ENCODE measurements at regions not wholly inside any gene's neighbourhood (a gene's known extent, or its start where the extent isn't known, plus 50 kb on each side); places are given as distances from the start of the nearest gene placed in this dataset.

GRCh38 chr2:37564356-37564755, 107.1 kb downstream of the CDC42EP3 start:
- Histone ChIP-seq H3K4me3 (ENCODE audit: control insufficient read depth in 1 of 2, extremely low read depth in 1 of 2, low read length in 1 of 2) (no peak overlapping the region), H3K36me3 (ENCODE audit: control insufficient read depth in 2 of 2, extremely low read depth in 1 of 2, insufficient read depth in 1 of 2, low read length in 1 of 2) (no peaks in the 10 kb centered on the region), H3K27me3 (replicated peaks in 1 of 2; ENCODE audit: control insufficient read depth in 2 of 2, extremely low read depth in 1 of 2, insufficient read depth in 2 of 2, low read length in 1 of 2) (no peaks in the 10 kb centered on the region), H3K27ac (ENCODE audit: low read length) (no peak overlapping the region), H3K4me1 (ENCODE audit: control insufficient read depth in 1 of 2, extremely low read depth in 1 of 2, insufficient read depth in 2 of 2, low read length in 2 of 2) (peaks cover 0 to 13% of the 10 kb centered on the region in 2 experiments), H3K9me3 (no peaks in the 10 kb centered on the region)
- ChIA-PET POLR2A (no interaction called here), CTCF (no interaction called here)
- 98% methylated on average over 5 of the region's 7 CpGs for WGBS (ENCODE audit: insufficient coverage)
- Mint-ChIP-seq H3K4me1 (peaks cover 18 to 30% (median 29%) of the 10 kb centered on the region in 3 donors), H3K4me3 (no peak overlapping the region), H3K9me3 (no peaks in the 10 kb centered on the region), H3K27me3 (no peaks in the 10 kb centered on the region), H3K36me3 (no peaks in the 10 kb centered on the region), H3K27ac (no peak overlapping the region)
- no peak for ATAC-seq (replicated peaks in 1 of 4)
- no peak for DNase-seq

DNA sequence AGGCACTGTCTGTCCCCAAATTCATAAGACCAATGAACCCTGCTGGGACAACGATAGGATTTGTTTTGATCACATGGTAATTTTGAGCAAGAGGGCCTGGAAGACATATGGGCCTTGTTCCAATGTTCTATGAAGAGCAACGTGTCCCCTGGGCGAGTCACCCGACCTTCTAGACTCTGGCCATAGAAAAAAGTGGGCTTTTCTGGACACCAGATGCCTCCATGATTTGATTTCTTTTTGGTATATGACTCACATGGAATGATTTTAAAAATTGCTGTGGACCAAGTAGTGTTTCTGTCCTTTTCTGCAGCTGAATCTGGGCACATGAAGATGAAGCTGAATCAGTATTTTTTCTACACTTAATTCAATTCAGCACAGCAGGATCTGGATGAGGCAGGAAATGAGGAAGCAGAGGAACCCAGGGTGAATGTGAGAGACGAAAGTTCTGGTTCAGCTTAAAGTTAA, 104.9 kb downstream of the CDC42EP3 start:
- Mint-ChIP-seq H3K4me3 (no peak overlapping the region), H3K4me1 (peaks cover 18 to 39% (median 33%) of the 10 kb centered on the region in 3 donors), H3K9me3 (no peaks in the 10 kb centered on the region), H3K27ac (no peak overlapping the region), H3K27me3 (no peaks in the 10 kb centered on the region), H3K36me3 (no peaks in the 10 kb centered on the region)
- POLR2A ChIA-PET = interaction anchor here in 1 of 2 donors (0.7 kb wide), 1 partner anchor 31 kb away, joined by 3 read pairs; no protein-coding TSS in a partner anchor
- no peak for ATAC-seq (replicated peaks in 1 of 4)
- Histone ChIP-seq H3K36me3 (ENCODE audit: control insufficient read depth in 2 of 2, extremely low read depth in 1 of 2, insufficient read depth in 1 of 2, low read length in 1 of 2) (no peaks in the 10 kb centered on the region), H3K9me3 (no peaks in the 10 kb centered on the region), H3K27me3 (replicated peaks in 1 of 2; ENCODE audit: control insufficient read depth in 2 of 2, extremely low read depth in 1 of 2, insufficient read depth in 2 of 2, low read length in 1 of 2) (no peaks in the 10 kb centered on the region), H3K4me1 (ENCODE audit: control insufficient read depth in 1 of 2, extremely low read depth in 1 of 2, insufficient read depth in 2 of 2, low read length in 2 of 2) (peaks cover 0 to 12% of the 10 kb centered on the region in 2 experiments), H3K4me3 (ENCODE audit: control insufficient read depth in 1 of 2, extremely low read depth in 1 of 2, low read length in 1 of 2) (no peak overlapping the region), H3K27ac (ENCODE audit: low read length) (no peak overlapping the region)
- DNase-seq = no peak
- CTCF ChIA-PET = no interaction called here
- WGBS (ENCODE audit: insufficient coverage) = 90% methylated on average over 4 of the region's 5 CpGs

GRCh38 chr2:37568565-37568964, 102.9 kb downstream of the CDC42EP3 start:
- 56% methylated on average over 1 of the region's 2 CpGs for WGBS (ENCODE audit: insufficient coverage)
- H3K27me3 Mint-ChIP-seq = no peaks in the 10 kb centered on the region
- no peak overlapping the region for H3K4me3 Mint-ChIP-seq
- Histone ChIP-seq H3K9me3 (no peaks in the 10 kb centered on the region), H3K27me3 (replicated peaks in 1 of 2; ENCODE audit: control insufficient read depth in 2 of 2, extremely low read depth in 1 of 2, insufficient read depth in 2 of 2, low read length in 1 of 2) (no peaks in the 10 kb centered on the region), H3K27ac (ENCODE audit: low read length) (no peak overlapping the region), H3K36me3 (ENCODE audit: control insufficient read depth in 2 of 2, extremely low read depth in 1 of 2, insufficient read depth in 1 of 2, low read length in 1 of 2) (no peaks in the 10 kb centered on the region), H3K4me3 (ENCODE audit: control insufficient read depth in 1 of 2, extremely low read depth in 1 of 2, low read length in 1 of 2) (no peak overlapping the region), H3K4me1 (ENCODE audit: control insufficient read depth in 1 of 2, extremely low read depth in 1 of 2, insufficient read depth in 2 of 2, low read length in 2 of 2) (peaks cover 0 to 10% of the 10 kb centered on the region in 2 experiments)
- H3K9me3 Mint-ChIP-seq = no peaks in the 10 kb centered on the region
- H3K4me1 Mint-ChIP-seq = peaks cover 13 to 26% (median 19%) of the 10 kb centered on the region in 3 donors
- peak in 4 of 35 experiments; percentile 8 to 32 (median 20) for DNase-seq
- ATAC-seq (replicated peaks in 1 of 4) = peak; percentile 58 to 83 (median 72)
- no peaks in the 10 kb centered on the region for H3K36me3 Mint-ChIP-seq
- H3K27ac Mint-ChIP-seq = peak overlapping the region; percentile 82 to 83
- POLR2A ChIA-PET = interaction anchor here in 1 of 2 donors (0.6 kb wide), 1 partner anchor 811 kb away, joined by 4 read pairs; no protein-coding TSS in a partner anchor
- CTCF ChIA-PET = interaction anchor here in 1 of 2 donors (0.7 to 1.6 kb wide), 2 partner anchors 14 to 18 kb away, joined by 3 to 4 read pairs; no protein-coding TSS in a partner anchor

GRCh38 chr2:37569131-37569823, 102.2 kb downstream of the CDC42EP3 start:
- H3K36me3 ChIP-seq (ENCODE audit: control insufficient read depth in 2 of 2, extremely low read depth in 1 of 2, insufficient read depth in 1 of 2, low read length in 1 of 2) = no peaks in the 10 kb centered on the region
- Mint-ChIP-seq H3K4me3 (no peak overlapping the region), H3K9me3 (no peaks in the 10 kb centered on the region), H3K27ac (peak overlapping the region in 1 of 2 donors; percentile 82), H3K4me1 (peaks cover 12 to 24% (median 21%) of the 10 kb centered on the region in 3 donors), H3K36me3 (no peaks in the 10 kb centered on the region), H3K27me3 (no peaks in the 10 kb centered on the region)
- POLR2A ChIA-PET = interaction anchor here in 1 of 2 donors (0.6 kb wide), 1 partner anchor 810 kb away, joined by 4 read pairs; no protein-coding TSS in a partner anchor
- H3K27me3 ChIP-seq (replicated peaks in 1 of 2; ENCODE audit: control insufficient read depth in 2 of 2, extremely low read depth in 1 of 2, insufficient read depth in 2 of 2, low read length in 1 of 2) = no peaks in the 10 kb centered on the region
- no peak overlapping the region for H3K27ac ChIP-seq (ENCODE audit: low read length)
- WGBS (ENCODE audit: insufficient coverage) = no CpG with 5 or more reads among the region's 2 CpGs
- DNase-seq (no peak), ATAC-seq (replicated peaks in 1 of 4) (no peak)
- CTCF ChIA-PET = interaction anchor here in 1 of 2 donors (0.6 to 1.6 kb wide), 3 partner anchors 13 to 48 kb away, joined by 3 to 5 read pairs (median 4); no protein-coding TSS in a partner anchor
- H3K9me3 ChIP-seq = no peaks in the 10 kb centered on the region
- peaks cover 0 to 10% of the 10 kb centered on the region in 2 experiments for H3K4me1 ChIP-seq (ENCODE audit: control insufficient read depth in 1 of 2, extremely low read depth in 1 of 2, insufficient read depth in 2 of 2, low read length in 2 of 2)
- no peak overlapping the region for H3K4me3 ChIP-seq (ENCODE audit: control insufficient read depth in 1 of 2, extremely low read depth in 1 of 2, low read length in 1 of 2)

DNA sequence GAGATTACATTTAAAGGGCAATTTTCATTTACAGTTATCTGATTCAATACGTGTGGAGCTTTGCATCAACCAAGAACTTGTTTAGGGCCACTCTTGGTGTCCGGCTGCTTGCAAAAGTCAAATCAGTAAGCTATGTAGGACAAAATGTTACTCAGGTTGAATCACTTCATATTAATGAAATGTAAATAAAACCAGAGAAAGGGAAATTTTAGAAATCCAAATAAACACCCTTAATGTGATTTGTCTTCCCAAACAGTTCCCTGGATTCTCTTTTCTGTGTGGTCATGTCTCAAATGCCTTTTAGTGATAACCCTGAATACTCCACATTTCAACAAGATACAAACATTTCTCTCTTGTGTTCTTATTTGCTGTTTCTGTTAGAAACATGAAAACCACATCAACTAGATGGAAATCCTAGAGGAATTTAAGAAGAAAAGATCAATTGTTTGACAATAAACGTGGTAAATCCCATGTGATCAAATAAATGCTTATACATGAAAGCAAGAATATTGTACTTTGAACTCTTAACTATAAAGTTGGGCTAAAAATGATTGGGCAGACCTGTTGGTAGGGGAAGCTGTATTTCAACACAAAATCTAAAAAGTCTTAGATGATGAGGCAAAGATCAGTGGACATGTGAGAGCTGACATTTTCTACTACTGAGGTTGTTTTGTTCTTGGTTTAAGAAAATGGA, 101.3 kb downstream of the CDC42EP3 start:
- no peaks in the 10 kb centered on the region for H3K9me3 ChIP-seq
- Mint-ChIP-seq H3K36me3 (no peaks in the 10 kb centered on the region), H3K9me3 (no peaks in the 10 kb centered on the region), H3K4me3 (no peak overlapping the region), H3K4me1 (peaks cover 12 to 24% (median 22%) of the 10 kb centered on the region in 3 donors), H3K27ac (no peak overlapping the region), H3K27me3 (no peaks in the 10 kb centered on the region)
- DNase-seq (no peak), ATAC-seq (replicated peaks in 1 of 4) (no peak)
- H3K27me3 ChIP-seq (replicated peaks in 1 of 2; ENCODE audit: control insufficient read depth in 2 of 2, extremely low read depth in 1 of 2, insufficient read depth in 2 of 2, low read length in 1 of 2) = no peaks in the 10 kb centered on the region
- no peak overlapping the region for H3K4me3 ChIP-seq (ENCODE audit: control insufficient read depth in 1 of 2, extremely low read depth in 1 of 2, low read length in 1 of 2)
- ChIA-PET POLR2A (no interaction called here), CTCF (no interaction called here)
- H3K36me3 ChIP-seq (ENCODE audit: control insufficient read depth in 2 of 2, extremely low read depth in 1 of 2, insufficient read depth in 1 of 2, low read length in 1 of 2) = no peaks in the 10 kb centered on the region
- no CpG with 5 or more reads among the region's 3 CpGs for WGBS (ENCODE audit: insufficient coverage)
- H3K27ac ChIP-seq (ENCODE audit: low read length) = no peak overlapping the region
- peaks cover 0 to 10% of the 10 kb centered on the region in 2 experiments for H3K4me1 ChIP-seq (ENCODE audit: control insufficient read depth in 1 of 2, extremely low read depth in 1 of 2, insufficient read depth in 2 of 2, low read length in 2 of 2)

- CTCF ChIA-PET = no interaction called here
- H3K4me1 Mint-ChIP-seq = peaks cover 12 to 24% (median 22%) of the 10 kb centered on the region in 3 donors
- H3K4me3 Mint-ChIP-seq = no peak overlapping the region
- H3K27ac Mint-ChIP-seq = no peak overlapping the region
- ATAC-seq (replicated peaks in 1 of 4) (no peak), DNase-seq (no peak)
- H3K9me3 Mint-ChIP-seq = no peaks in the 10 kb centered on the region
- Histone ChIP-seq H3K4me3 (ENCODE audit: control insufficient read depth in 1 of 2, extremely low read depth in 1 of 2, low read length in 1 of 2) (no peak overlapping the region), H3K36me3 (ENCODE audit: control insufficient read depth in 2 of 2, extremely low read depth in 1 of 2, insufficient read depth in 1 of 2, low read length in 1 of 2) (no peaks in the 10 kb centered on the region), H3K4me1 (ENCODE audit: control insufficient read depth in 1 of 2, extremely low read depth in 1 of 2, insufficient read depth in 2 of 2, low read length in 2 of 2) (peaks cover 0 to 10% of the 10 kb centered on the region in 2 experiments), H3K9me3 (no peaks in the 10 kb centered on the region), H3K27me3 (replicated peaks in 1 of 2; ENCODE audit: control insufficient read depth in 2 of 2, extremely low read depth in 1 of 2, insufficient read depth in 2 of 2, low read length in 1 of 2) (no peaks in the 10 kb centered on the region), H3K27ac (ENCODE audit: low read length) (no peak overlapping the region)
- POLR2A ChIA-PET = no interaction called here
- WGBS (ENCODE audit: insufficient coverage) = 33% methylated on average over 1 of the region's 6 CpGs
- no peaks in the 10 kb centered on the region for H3K36me3 Mint-ChIP-seq
- H3K27me3 Mint-ChIP-seq = no peaks in the 10 kb centered on the region
Measured at GRCh38 chr2:37570773-37571586, 100.5 kb downstream of the CDC42EP3 start.
